Retinal pigment epithelial cell (primary cell): ENCODE measurements at regions not wholly inside any gene's neighbourhood (a gene's known extent, or its start where the extent isn't known, plus 50 kb on each side); places are given as distances from the start of the nearest gene placed in this dataset.
"Not testable (repeated sequence)": the region's sequence is repeated elsewhere in the genome, so short reads cannot be mapped to it uniquely, and the experiment has no call there.

ENCODE experiments used
- DNase-seq: peaks from one replicate; pipeline ENCODE4 v3.0.0-alpha.2; 2010; ENCODE audit warnings: low read depth
- H3K4me3 ChIP-seq: 2 replicates; pipeline ENCODE4 v1.5.1; 2011; ENCODE audit warnings: mild to moderate bottlenecking, low read length, control low read depth, moderate library complexity
- CTCF ChIP-seq: conservative IDR thresholded peaks from 2 replicates; pipeline ENCODE4 v1.5.1; 2011; ENCODE audit warnings: low read depth, low read length, control low read depth, inconsistent platforms

- DNase-seq, result no peak
- no peak for TF ChIP-seq CTCF
- H3K4me3 ChIP-seq, result no peak overlapping the region
These were observed 545.3 kb downstream of the XYLT1 start for GRCh38 chr16:16925432-16925831.

GRCh38 chr16:16928532-16929109, 542.1 kb downstream of the XYLT1 start:
- no peak overlapping the region for H3K4me3 ChIP-seq
- TF ChIP-seq CTCF, result no peak
- DNase-seq, result no peak

- DNase-seq, result no peak
- no peak overlapping the region for H3K4me3 ChIP-seq
- no peak for TF ChIP-seq CTCF
These were observed 540.3 kb downstream of the XYLT1 start for GRCh38 chr16:16930309-16931000.

GRCh38 chr16:16933861-16934260, 536.9 kb downstream of the XYLT1 start:
- no peak for TF ChIP-seq CTCF
- no peak overlapping the region for H3K4me3 ChIP-seq
- no peak for DNase-seq

- TF ChIP-seq CTCF, result no peak
- H3K4me3 ChIP-seq, result no peak overlapping the region
- DNase-seq, result no peak
These were observed 536.1 kb downstream of the XYLT1 start for GRCh38 chr16:16934660-16935059.

GRCh38 chr16:16935909-16936308, 534.9 kb downstream of the XYLT1 start:
- DNase-seq, H3K4me3 ChIP-seq: not testable (repeated sequence)

- no peak for DNase-seq
- no peak overlapping the region for H3K4me3 ChIP-seq
- TF ChIP-seq CTCF, result no peak
These were observed 533.2 kb downstream of the XYLT1 start for GRCh38 chr16:16937576-16937975.
